ENCODE measurements at regions not wholly inside any gene's neighbourhood (a gene's known extent, or its start where the extent isn't known, plus 50 kb on each side); places are given as distances from the start of the nearest gene placed in this dataset.

DNA sequence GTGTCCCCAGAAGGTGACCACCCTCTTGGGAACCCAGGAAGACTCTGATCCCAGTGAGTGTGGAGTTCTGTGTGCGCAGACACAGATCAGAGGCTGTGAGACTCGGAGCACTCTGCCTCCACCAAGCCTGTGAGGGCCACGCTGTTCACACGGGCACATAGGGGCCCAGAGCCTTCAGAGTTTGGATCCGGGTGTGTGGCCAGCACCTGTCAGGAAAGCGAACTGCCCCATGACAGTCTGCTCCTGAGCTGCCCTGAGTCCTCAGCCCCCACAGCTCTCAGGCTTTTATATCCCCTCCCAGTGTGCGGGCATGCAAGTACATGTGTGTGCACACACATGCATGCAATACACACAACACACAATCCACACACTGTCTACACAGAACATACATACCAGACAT, 161.8 kb upstream of the IRX2 start:
- TF ChIP-seq, protein P1, sequence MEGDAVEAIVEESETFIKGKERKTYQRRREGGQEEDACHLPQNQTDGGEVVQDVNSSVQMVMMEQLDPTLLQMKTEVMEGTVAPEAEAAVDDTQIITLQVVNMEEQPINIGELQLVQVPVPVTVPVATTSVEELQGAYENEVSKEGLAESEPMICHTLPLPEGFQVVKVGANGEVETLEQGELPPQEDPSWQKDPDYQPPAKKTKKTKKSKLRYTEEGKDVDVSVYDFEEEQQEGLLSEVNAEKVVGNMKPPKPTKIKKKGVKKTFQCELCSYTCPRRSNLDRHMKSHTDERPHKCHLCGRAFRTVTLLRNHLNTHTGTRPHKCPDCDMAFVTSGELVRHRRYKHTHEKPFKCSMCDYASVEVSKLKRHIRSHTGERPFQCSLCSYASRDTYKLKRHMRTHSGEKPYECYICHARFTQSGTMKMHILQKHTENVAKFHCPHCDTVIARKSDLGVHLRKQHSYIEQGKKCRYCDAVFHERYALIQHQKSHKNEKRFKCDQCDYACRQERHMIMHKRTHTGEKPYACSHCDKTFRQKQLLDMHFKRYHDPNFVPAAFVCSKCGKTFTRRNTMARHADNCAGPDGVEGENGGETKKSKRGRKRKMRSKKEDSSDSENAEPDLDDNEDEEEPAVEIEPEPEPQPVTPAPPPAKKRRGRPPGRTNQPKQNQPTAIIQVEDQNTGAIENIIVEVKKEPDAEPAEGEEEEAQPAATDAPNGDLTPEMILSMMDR (IDR thresholded peaks at IDR 0.05; ENCODE audit: borderline replicate concordance, control extremely low read depth, extremely low read depth, insufficient read depth, missing control alignments) = no peak

DNA sequence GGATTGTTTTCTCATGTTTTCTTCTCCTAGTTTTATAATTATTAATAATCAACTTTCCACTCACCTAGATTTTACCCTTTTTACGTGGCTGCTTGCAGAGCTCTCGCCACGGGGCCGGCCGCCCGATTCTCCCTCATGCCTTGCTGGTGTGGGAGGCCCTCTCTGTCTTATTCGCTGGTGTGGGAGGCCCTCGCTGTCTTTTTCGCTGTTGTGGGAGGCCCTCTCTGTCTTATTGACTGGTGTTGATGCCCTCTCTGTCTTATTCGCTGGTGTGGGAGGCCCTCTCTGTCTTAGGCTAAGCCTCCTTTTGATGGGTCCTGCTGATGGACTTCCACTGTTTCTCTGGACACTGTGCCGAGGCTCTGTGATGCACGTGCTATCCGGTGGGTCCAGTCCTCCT, 161.3 kb upstream of the IRX2 start:
- no peak for DNase-seq (ENCODE audit: low spot score)
- in situ Hi-C loops (cut with MboI; ENCODE audit: low sequenced_read_pairs, unreplicated experiment) = no loop called here
- TF ChIP-seq, protein P1 (IDR thresholded peaks at IDR 0.05; ENCODE audit: borderline replicate concordance, control extremely low read depth, extremely low read depth, insufficient read depth, missing control alignments) = no peak

More for the DNA sequence above, 161.8 kb upstream of the IRX2 start:
- in situ Hi-C loops (cut with MboI; ENCODE audit: low sequenced_read_pairs, unreplicated experiment) = no loop called here
- no peak for DNase-seq (ENCODE audit: low spot score)

DNA sequence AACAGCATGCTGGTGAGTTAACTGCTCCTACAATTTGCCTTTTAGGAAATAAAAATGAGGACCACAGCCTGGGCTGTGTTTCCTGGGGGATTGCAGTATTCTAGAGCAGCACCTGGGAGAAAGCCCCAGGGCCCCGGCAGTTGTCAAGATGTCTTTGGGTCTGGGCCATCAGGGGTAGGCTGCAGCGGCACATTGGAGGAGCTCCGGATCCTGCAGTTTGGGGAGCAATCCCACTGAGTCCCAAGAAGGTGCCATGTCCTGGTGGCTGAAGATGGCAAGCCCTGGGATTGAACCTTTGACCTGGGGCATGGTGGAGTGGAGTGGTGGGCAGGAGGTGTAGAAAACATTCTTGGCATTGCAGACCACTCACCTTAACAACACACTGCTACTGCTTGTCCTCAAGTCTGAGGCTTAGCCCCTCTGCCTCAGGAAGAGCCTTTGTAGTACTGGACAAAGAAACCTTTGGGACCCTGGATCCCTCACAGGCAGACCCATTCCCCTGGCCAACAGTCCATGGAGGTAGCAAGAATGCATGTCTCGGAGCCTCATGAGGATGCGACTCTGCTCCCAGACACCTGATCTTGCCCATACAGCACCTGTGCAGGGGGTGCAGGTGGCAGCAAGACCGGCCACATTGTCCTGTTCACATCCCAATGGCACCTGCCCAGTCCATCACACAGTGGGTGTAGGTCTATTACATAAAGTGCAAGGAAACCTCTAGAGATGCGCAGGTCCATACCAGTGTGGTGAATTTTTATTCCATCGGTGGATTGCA, 159.1 kb upstream of the IRX2 start:
- in situ Hi-C loops (cut with MboI; ENCODE audit: low sequenced_read_pairs, unreplicated experiment) = no loop called here

DNA sequence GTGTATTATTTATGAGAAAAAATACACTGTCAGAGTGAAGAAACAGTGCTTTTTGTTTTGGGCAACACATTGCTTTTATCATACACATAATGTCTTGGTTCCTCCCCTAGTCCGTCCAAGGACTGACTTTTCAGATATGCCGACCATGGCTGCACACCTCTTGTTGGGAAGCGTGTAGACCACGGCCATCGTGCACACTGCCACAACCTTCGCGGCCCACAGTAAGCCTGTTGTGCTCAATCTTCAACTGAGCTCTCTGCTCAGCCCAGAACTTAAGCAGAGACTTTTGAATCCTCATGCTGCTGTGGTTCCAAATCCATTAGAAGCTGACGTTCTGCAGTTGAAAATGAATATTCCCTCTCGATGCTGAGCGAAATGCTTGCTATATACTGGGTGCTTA, 157.6 kb upstream of the IRX2 start:
- in situ Hi-C loops (cut with MboI; ENCODE audit: low sequenced_read_pairs, unreplicated experiment) = no loop called here
- TF ChIP-seq, protein P1 (IDR thresholded peaks at IDR 0.05; ENCODE audit: borderline replicate concordance, control extremely low read depth, extremely low read depth, insufficient read depth, missing control alignments) = no peak
- DNase-seq (ENCODE audit: low spot score) = no peak

More for the DNA sequence above, 159.1 kb upstream of the IRX2 start:
- no peak for DNase-seq (ENCODE audit: low spot score)
- TF ChIP-seq, protein P1 (IDR thresholded peaks at IDR 0.05; ENCODE audit: borderline replicate concordance, control extremely low read depth, extremely low read depth, insufficient read depth, missing control alignments) = no peak

DNA sequence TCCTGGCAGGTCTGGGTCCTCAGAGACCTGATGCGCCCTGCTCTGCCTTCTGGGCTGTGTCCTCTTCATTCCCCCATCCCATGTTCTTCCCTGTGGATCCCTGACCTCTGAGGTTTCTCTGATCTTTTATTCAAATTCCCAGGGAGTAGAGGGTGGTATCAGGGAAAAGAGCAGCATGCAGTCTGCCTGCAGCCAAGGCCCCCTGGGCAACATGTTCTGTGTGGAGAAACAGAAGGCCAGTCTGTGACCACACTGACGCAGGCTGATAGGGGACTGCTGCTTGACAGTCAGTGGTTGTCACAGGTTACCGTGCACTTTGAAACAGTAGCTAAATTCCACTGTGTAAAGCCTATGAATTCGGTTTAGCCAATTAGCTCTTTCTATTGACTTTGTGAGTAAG, 156.6 kb upstream of the IRX2 start:
- no peak for DNase-seq (ENCODE audit: low spot score)
- in situ Hi-C loops (cut with MboI; ENCODE audit: low sequenced_read_pairs, unreplicated experiment) = no loop called here
- TF ChIP-seq, protein P1 (IDR thresholded peaks at IDR 0.05; ENCODE audit: borderline replicate concordance, control extremely low read depth, extremely low read depth, insufficient read depth, missing control alignments) = no peak

DNA sequence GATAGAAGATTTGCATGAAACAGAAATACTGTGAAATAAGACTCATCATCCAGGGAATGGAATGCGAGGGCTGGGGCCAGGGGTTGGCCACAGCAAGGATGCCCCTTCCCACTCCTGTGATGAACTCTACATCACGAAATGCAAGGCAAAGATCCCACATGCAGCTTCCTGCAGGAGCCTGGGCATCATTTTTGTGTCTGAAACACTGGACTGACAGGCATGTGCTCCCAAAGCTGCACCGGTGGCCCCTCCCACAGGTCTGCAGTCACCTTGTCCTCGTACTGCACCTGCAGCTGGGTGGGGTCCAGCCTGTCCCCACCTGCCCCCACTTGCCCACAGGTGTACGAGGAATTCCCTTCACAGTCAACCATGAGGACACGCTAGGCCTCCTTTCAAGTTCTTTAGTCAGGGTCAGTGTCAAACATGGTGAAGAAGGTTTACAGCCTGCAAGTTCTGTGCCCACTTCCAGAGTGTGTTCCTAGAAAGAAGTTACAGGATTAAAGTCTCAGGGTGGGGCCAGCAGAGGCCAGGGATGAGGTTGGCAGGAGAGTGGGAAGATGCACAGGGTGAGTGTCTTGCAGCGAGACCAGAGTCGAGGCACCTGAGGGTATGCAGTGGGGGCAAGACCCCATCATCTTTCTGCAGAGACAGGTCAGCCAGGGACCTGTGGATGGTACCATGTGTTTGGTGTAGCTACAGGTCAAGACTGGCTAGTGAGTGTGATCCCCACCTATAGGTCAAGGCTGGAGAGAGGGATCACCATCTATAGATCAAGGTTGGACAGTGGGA, 155.0 kb upstream of the IRX2 start:
- TF ChIP-seq, protein P1 (IDR thresholded peaks at IDR 0.05; ENCODE audit: borderline replicate concordance, control extremely low read depth, extremely low read depth, insufficient read depth, missing control alignments) = no peak
- no peak for DNase-seq (ENCODE audit: low spot score)
- in situ Hi-C loops (cut with MboI; ENCODE audit: low sequenced_read_pairs, unreplicated experiment) = no loop called here
